Suprapubic skin (tissue), 3 donors: ENCODE measurements at regions not wholly inside any gene's neighbourhood (a gene's known extent, or its start where the extent isn't known, plus 50 kb on each side); places are given as distances from the start of the nearest gene placed in this dataset.

Source experiments
- CTCF ChIP-seq, 2 donors: fragments of 200-600 bp in 1 of 2; fragments of 450-650 bp in 1 of 2; sonication (generic) in 1 of 2; IDR thresholded peaks; one replicate each; pipeline ENCODE4 v1.5.1; 2016 to 2019; ENCODE audit warnings: antibody characterized with exemption in 2 of 2, mild to moderate bottlenecking in 1 of 2, moderate library complexity in 1 of 2
- POLR2A ChIP-seq, 2 donors: fragments of 450-650 bp; IDR thresholded peaks; one replicate each; pipeline ENCODE4 v1.6.1; 2017; ENCODE audit warnings: antibody characterized with exemption in 2 of 2, mild to moderate bottlenecking in 2 of 2, moderate library complexity in 2 of 2

- no peak for TF ChIP-seq CTCF (IDR thresholded peaks at IDR 0.05)
- TF ChIP-seq POLR2A (IDR thresholded peaks at IDR 0.05), result no peak
These were observed 422.6 kb upstream of the CD180 start for GRCh38 chr5:67619235-67619634.
